ENCODE measurements at regions not wholly inside any gene's neighbourhood (a gene's known extent, or its start where the extent isn't known, plus 50 kb on each side); places are given as distances from the start of the nearest gene placed in this dataset.

DNA sequence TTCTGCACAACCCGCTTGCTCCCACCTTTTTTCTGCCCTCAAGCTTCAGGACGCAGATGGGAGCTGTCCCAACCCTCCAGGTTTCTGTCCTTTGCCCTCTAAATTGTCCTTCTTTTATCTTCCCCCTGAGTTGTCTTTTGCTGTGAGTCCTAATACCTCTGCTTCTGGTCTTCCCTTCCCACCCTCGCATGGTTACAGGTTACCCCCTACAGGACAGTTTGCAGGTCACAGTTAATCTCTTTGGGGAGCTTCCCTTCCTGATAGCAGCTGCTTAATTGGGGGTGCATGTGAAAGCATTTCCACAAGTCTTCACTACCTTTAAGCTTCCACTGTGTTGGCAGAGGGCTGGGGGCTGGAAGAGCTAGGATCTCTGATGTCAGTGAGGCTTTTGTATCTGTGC is 121.5 kb upstream of the CXCL12 start:
- TF ChIP-seq, protein P1, sequence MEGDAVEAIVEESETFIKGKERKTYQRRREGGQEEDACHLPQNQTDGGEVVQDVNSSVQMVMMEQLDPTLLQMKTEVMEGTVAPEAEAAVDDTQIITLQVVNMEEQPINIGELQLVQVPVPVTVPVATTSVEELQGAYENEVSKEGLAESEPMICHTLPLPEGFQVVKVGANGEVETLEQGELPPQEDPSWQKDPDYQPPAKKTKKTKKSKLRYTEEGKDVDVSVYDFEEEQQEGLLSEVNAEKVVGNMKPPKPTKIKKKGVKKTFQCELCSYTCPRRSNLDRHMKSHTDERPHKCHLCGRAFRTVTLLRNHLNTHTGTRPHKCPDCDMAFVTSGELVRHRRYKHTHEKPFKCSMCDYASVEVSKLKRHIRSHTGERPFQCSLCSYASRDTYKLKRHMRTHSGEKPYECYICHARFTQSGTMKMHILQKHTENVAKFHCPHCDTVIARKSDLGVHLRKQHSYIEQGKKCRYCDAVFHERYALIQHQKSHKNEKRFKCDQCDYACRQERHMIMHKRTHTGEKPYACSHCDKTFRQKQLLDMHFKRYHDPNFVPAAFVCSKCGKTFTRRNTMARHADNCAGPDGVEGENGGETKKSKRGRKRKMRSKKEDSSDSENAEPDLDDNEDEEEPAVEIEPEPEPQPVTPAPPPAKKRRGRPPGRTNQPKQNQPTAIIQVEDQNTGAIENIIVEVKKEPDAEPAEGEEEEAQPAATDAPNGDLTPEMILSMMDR (IDR thresholded peaks at IDR 0.05; ENCODE audit: insufficient read depth, low read length, poor library complexity, severe bottlenecking), result no peak
- no peak for TF ChIP-seq EZH2phosphoT487 (conservative IDR thresholded peaks at IDR 0.05; ENCODE audit: low read length)
